Karpas-422 (cell line): ENCODE measurements at regions not wholly inside any gene's neighbourhood (a gene's known extent, or its start where the extent isn't known, plus 50 kb on each side); places are given as distances from the start of the nearest gene placed in this dataset.

ENCODE experiments used
- DNase-seq: peaks from one replicate; pipeline ENCODE4 v3.0.0-alpha.2; 2015
- H2AFZ ChIP-seq: fragments of 200-600 bp; sonication (generic); 2 replicates; pipeline ENCODE4 v1.6.1; 2014; ENCODE audit warnings: antibody characterized with exemption, low read length, mixed read lengths
- H3K27ac ChIP-seq: fragments of 200-600 bp; sonication (generic); 2 replicates; pipeline ENCODE4 v1.5.1; 2014; ENCODE audit warnings: mild to moderate bottlenecking, low read length, moderate library complexity
- H3K27me3 ChIP-seq: fragments of 200-600 bp; sonication (generic); 2 replicates; pipeline ENCODE4 v1.6.1; 2014; ENCODE audit warnings: low read length, mixed read lengths
- H3K36me3 ChIP-seq: fragments of 200-600 bp; sonication (generic); 2 replicates; pipeline ENCODE4 v1.6.1; 2014; ENCODE audit warnings: low read length, mixed read lengths; ENCODE audit not compliant: insufficient read depth
- H3K4me1 ChIP-seq: fragments of 200-600 bp; sonication (generic); 2 replicates; pipeline ENCODE4 v1.6.1; 2014; ENCODE audit warnings: mild to moderate bottlenecking, low read length, mixed read lengths
- H3K4me2 ChIP-seq: fragments of 200-600 bp; sonication (generic); 2 replicates; pipeline ENCODE4 v1.6.1; 2014; ENCODE audit warnings: low read length, low read depth, mild to moderate bottlenecking; ENCODE audit not compliant: poor library complexity, severe bottlenecking
- H3K4me3 ChIP-seq: fragments of 200-600 bp; sonication (generic); 2 replicates; pipeline ENCODE4 v1.5.1; 2014; ENCODE audit warnings: mild to moderate bottlenecking, antibody characterized with exemption, low read length, mixed read lengths
- H3K79me2 ChIP-seq: fragments of 200-600 bp; sonication (generic); 2 replicates; pipeline ENCODE4 v1.6.1; 2014; ENCODE audit warnings: mild to moderate bottlenecking, low read length, mixed read lengths
- H3K9ac ChIP-seq: fragments of 200-600 bp; sonication (generic); 2 replicates; pipeline ENCODE4 v1.6.0; 2014; ENCODE audit warnings: low read length
- H3K9me2 ChIP-seq: fragments of 200-600 bp; sonication (generic), shearing (Covaris generic); replicated peaks from 2 replicates; pipeline ENCODE4 v1.6.0; 2014; ENCODE audit warnings: mild to moderate bottlenecking, low read length, moderate library complexity; ENCODE audit not compliant: insufficient read depth
- H3K9me3 ChIP-seq: fragments of 300-700, 200-600 bp; sonication (generic); 2 replicates; pipeline ENCODE4 v1.6.1; 2014; ENCODE audit warnings: low read length, mixed read lengths
- H4K20me1 ChIP-seq: fragments of 200-600 bp; sonication (generic); 2 replicates; pipeline ENCODE4 v1.6.1; 2014; ENCODE audit warnings: mild to moderate bottlenecking, antibody characterized with exemption, low read length, low read depth; ENCODE audit not compliant: insufficient read depth

GRCh38 chr6:3911130-3911529 lies 62.0 kb downstream of the FAM50B start:
- DNase-seq = no peak
- H3K9ac ChIP-seq = no peak overlapping the region
- H3K4me1 ChIP-seq = no peaks in the 10 kb centered on the region
- H3K4me3 ChIP-seq = no peak overlapping the region
- H3K9me2 ChIP-seq = no peaks in the 10 kb centered on the region
- H3K9me3 ChIP-seq = no peaks in the 10 kb centered on the region
- no peaks in the 10 kb centered on the region for H3K79me2 ChIP-seq
- H3K27ac ChIP-seq = no peak overlapping the region
- H3K4me2 ChIP-seq = no peak overlapping the region
- no peaks in the 10 kb centered on the region for H3K27me3 ChIP-seq
- no peaks in the 10 kb centered on the region for H3K36me3 ChIP-seq
- H2AFZ ChIP-seq = no peak overlapping the region
- H4K20me1 ChIP-seq = no peaks in the 10 kb centered on the region

- Histone ChIP-seq H3K9me3 (no peaks in the 10 kb centered on the region), H3K79me2 (no peaks in the 10 kb centered on the region), H3K4me3 (no peak overlapping the region), H3K36me3 (no peaks in the 10 kb centered on the region), H2AFZ (no peak overlapping the region), H3K27ac (no peak overlapping the region), H3K9ac (no peak overlapping the region), H3K27me3 (no peaks in the 10 kb centered on the region), H3K4me2 (no peak overlapping the region), H4K20me1 (no peaks in the 10 kb centered on the region), H3K4me1 (no peaks in the 10 kb centered on the region), H3K9me2 (no peaks in the 10 kb centered on the region)
- DNase-seq = no peak
Observed at GRCh38 chr6:3911614-3912336, 62.6 kb downstream of the FAM50B start.

GRCh38 chr6:3912361-3913076 lies 63.3 kb downstream of the FAM50B start:
- Histone ChIP-seq H3K36me3 (no peaks in the 10 kb centered on the region), H3K4me2 (no peak overlapping the region), H3K9ac (no peak overlapping the region)

GRCh38 chr6:3913077-3913957 lies 64.1 kb downstream of the FAM50B start:
- no peak overlapping the region for H3K27ac ChIP-seq
- H3K9me2 ChIP-seq = no peaks in the 10 kb centered on the region
- no peaks in the 10 kb centered on the region for H4K20me1 ChIP-seq
- no peaks in the 10 kb centered on the region for H3K27me3 ChIP-seq
- H2AFZ ChIP-seq = no peak overlapping the region
- no peak overlapping the region for H3K9ac ChIP-seq
- no peak overlapping the region for H3K4me3 ChIP-seq
- H3K4me2 ChIP-seq = no peak overlapping the region
- no peaks in the 10 kb centered on the region for H3K9me3 ChIP-seq
- peaks cover under 1% of the 10 kb centered on the region for H3K4me1 ChIP-seq
- H3K36me3 ChIP-seq = no peaks in the 10 kb centered on the region
- no peaks in the 10 kb centered on the region for H3K79me2 ChIP-seq
- DNase-seq = no peak

More at GRCh38 chr6:3912361-3913076, 63.3 kb downstream of the FAM50B start:
- no peaks in the 10 kb centered on the region for H3K79me2 ChIP-seq
- no peak overlapping the region for H2AFZ ChIP-seq
- H3K4me1 ChIP-seq = no peaks in the 10 kb centered on the region
- no peaks in the 10 kb centered on the region for H3K9me2 ChIP-seq
- H3K9me3 ChIP-seq = no peaks in the 10 kb centered on the region
- H4K20me1 ChIP-seq = no peaks in the 10 kb centered on the region
- H3K4me3 ChIP-seq = no peak overlapping the region
- H3K27me3 ChIP-seq = no peaks in the 10 kb centered on the region
- no peak overlapping the region for H3K27ac ChIP-seq
- no peak for DNase-seq

GRCh38 chr6:3913958-3914337 lies 64.8 kb downstream of the FAM50B start:
- Histone ChIP-seq H3K4me2 (no peak overlapping the region), H3K27ac (no peak overlapping the region), H4K20me1 (no peaks in the 10 kb centered on the region), H3K4me1 (peaks cover 4% of the 10 kb centered on the region), H3K9ac (no peak overlapping the region), H3K79me2 (no peaks in the 10 kb centered on the region), H3K36me3 (no peaks in the 10 kb centered on the region), H3K9me2 (no peaks in the 10 kb centered on the region), H3K27me3 (no peaks in the 10 kb centered on the region), H2AFZ (no peak overlapping the region), H3K9me3 (no peaks in the 10 kb centered on the region), H3K4me3 (no peak overlapping the region)
- no peak for DNase-seq

GRCh38 chr6:3915076-3915791 lies 66.1 kb downstream of the FAM50B start:
- no peak for DNase-seq
- Histone ChIP-seq H3K27me3 (no peaks in the 10 kb centered on the region), H3K4me3 (no peak overlapping the region)

GRCh38 chr6:3916211-3916610 lies 67.0 kb downstream of the FAM50B start:
- no peak overlapping the region for H3K9ac ChIP-seq
- no peaks in the 10 kb centered on the region for H3K36me3 ChIP-seq
- no peaks in the 10 kb centered on the region for H3K9me2 ChIP-seq
- peaks cover 9% of the 10 kb centered on the region for H3K4me1 ChIP-seq
- H3K79me2 ChIP-seq = no peaks in the 10 kb centered on the region
- H3K9me3 ChIP-seq = no peaks in the 10 kb centered on the region
- no peak overlapping the region for H3K4me3 ChIP-seq
- no peak overlapping the region for H3K27ac ChIP-seq
- no peaks in the 10 kb centered on the region for H3K27me3 ChIP-seq
- no peak for DNase-seq
- no peak overlapping the region for H3K4me2 ChIP-seq
- no peak overlapping the region for H2AFZ ChIP-seq
- H4K20me1 ChIP-seq = no peaks in the 10 kb centered on the region

More at GRCh38 chr6:3915076-3915791, 66.1 kb downstream of the FAM50B start:
- H3K36me3 ChIP-seq = no peaks in the 10 kb centered on the region
- no peak overlapping the region for H2AFZ ChIP-seq
- H3K4me2 ChIP-seq = no peak overlapping the region
- H3K79me2 ChIP-seq = no peaks in the 10 kb centered on the region
- H3K9me2 ChIP-seq = no peaks in the 10 kb centered on the region
- no peak overlapping the region for H3K9ac ChIP-seq
- no peaks in the 10 kb centered on the region for H3K9me3 ChIP-seq
- H3K4me1 ChIP-seq = peaks cover 9% of the 10 kb centered on the region
- H4K20me1 ChIP-seq = no peaks in the 10 kb centered on the region
- no peak overlapping the region for H3K27ac ChIP-seq
